ENCODE measurements at regions not wholly inside any gene's neighbourhood (a gene's known extent, or its start where the extent isn't known, plus 50 kb on each side); places are given as distances from the start of the nearest gene placed in this dataset.
"Not testable (repeated sequence)": the region's sequence is repeated elsewhere in the genome, so short reads cannot be mapped to it uniquely, and the experiment has no call there.

DNA sequence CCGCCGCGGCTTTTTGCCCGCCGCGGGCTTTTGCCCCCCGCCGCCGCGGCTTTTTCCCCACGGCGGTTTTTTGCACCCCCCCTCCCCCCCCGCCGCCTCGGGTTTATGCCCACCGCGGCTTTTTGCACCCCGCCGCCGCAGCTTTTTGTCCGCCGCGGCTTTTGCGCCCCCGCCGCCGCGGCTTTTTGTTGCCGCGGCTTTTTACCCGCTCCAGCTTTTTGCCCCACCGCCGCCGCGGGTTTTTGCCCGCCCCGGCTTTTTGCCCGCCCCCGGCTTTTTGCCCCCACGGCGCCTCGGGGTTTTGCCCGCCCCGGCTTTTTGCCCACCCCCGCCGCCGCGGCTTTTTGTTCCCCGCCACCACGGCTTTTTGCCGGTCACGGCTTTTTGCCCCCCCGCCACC is 104.9 kb upstream of the FAM72C start:
- TF ChIP-seq, protein P1, sequence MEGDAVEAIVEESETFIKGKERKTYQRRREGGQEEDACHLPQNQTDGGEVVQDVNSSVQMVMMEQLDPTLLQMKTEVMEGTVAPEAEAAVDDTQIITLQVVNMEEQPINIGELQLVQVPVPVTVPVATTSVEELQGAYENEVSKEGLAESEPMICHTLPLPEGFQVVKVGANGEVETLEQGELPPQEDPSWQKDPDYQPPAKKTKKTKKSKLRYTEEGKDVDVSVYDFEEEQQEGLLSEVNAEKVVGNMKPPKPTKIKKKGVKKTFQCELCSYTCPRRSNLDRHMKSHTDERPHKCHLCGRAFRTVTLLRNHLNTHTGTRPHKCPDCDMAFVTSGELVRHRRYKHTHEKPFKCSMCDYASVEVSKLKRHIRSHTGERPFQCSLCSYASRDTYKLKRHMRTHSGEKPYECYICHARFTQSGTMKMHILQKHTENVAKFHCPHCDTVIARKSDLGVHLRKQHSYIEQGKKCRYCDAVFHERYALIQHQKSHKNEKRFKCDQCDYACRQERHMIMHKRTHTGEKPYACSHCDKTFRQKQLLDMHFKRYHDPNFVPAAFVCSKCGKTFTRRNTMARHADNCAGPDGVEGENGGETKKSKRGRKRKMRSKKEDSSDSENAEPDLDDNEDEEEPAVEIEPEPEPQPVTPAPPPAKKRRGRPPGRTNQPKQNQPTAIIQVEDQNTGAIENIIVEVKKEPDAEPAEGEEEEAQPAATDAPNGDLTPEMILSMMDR (IDR thresholded peaks at IDR 0.05), result not testable (repeated sequence)
- TF ChIP-seq EZH2 (IDR thresholded peaks at IDR 0.05; ENCODE audit: borderline replicate concordance, insufficient read depth, low read depth, low read length, poor library complexity, severe bottlenecking), result not testable (repeated sequence)

All from B cell (primary cell).